HUDEP-2 (cell line): ENCODE measurements at regions not wholly inside any gene's neighbourhood (a gene's known extent, or its start where the extent isn't known, plus 50 kb on each side); places are given as distances from the start of the nearest gene placed in this dataset.
"Not testable (repeated sequence)": the region's sequence is repeated elsewhere in the genome, so short reads cannot be mapped to it uniquely, and the experiment has no call there.

Experiments
- DNase-seq, 76 experiments: peaks; one replicate each; lab custom pipeline; 2025; ENCODE audit not compliant: unreplicated experiment in 76 of 76; lab: John Stamatoyannopoulos, UW

DNA sequence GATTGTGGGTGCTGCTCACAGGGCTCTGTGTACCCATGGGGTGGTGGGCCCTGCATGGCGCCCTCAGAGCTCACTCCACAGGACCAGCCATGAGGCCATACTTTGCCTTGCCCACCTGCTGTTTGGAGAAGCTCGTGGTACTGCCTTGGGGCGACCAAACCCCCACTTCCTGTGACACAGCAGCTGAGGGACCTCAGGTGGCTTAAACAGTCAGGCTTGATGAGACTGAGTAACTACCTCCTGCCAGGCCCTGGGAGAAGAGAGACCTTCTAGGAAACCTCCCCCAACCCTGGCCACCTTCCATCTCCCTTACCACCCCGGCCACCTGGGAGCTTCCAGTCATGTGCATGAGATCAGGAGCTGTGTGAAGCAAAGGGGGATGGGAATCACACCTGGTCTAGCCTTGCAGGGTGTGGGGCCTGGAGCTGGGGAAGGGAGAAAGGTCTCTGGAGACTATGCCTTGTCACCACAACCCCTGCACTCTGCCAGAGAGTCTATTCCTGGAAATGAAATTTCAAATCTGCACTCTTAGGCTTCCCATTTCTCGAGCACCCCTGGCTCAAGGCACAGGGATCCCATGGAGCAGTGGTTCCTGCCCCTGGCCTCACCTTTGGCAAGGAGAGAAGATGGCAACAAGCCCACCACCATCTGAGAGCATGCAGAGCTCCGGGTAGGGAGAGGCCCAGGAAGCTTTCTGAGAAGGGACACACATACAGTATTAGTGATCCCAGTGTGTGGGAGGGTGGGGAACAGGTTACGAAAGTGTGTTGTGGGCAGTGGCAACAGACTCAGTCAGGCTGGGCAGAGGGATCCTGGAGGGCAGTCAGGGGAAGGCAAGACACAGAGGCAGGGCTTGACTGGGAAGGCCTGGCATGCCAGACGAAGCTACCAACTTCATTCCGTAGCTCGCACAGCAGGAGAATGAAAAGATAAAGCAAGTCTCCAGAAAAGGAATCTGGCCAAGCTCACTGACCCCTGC lies 125.0 kb downstream of the URI1 start:
- no peak for DNase-seq

DNA sequence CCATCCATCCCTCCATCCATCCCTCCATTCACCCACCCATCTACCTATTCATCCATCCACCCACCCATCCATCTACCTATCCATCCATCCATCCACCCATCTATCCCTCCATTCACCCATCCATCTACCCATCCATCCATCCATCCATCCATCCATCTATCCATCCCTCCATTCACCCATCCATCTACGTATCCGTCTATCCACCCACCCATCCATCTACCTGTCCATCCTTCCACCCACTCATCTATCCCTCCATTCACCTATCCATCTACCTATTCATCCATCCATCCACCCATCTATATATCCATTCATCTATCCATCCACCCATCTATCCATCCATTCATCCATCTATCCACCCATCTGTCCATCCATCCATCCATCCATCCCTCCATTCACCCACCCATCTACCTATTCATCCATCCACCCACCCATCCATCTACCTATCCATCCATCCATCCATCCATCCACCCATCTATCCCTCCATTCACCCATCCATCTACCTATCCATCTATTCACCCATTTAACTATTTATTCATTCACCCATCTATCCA lies 126.0 kb downstream of the URI1 start:
- DNase-seq, result not testable (repeated sequence)

DNA sequence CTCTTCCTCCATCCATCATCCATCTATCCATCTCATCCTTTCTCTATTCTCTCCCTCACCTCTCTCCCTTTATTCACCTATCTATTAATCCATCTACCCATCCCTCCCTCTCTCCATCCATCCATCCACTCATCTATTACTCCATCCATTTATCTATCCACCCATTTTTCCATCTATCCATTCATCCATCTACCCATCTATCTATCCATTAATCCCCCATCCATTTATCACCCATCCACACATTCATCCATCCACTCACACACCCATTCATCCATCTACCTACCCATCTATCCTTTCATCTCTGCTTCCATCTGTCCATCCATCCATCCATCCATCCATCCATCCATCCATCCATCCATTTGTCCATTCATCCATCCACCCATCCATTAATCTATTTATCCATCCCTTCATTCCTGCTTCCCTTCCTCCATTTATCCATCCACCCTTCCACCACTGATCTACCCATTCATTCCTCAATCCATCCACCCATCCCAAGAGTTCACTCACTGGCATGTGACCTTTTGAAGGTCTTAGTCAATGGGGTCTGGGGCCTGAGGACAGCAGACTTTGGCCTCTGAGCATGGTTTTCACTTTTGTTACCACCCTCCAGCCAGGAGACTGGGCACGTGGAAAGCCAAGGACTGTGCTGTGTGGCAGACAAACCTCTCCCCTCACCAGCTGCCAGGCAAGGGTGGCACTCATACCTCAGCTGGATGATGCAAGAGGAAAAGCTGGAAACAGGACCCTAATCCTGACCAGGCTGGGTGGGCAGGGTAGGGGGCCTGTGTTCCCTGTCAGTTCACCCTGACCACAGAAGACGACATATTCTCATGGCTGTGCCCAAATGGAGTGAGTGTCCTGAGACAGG lies 126.7 kb downstream of the URI1 start:
- no peak for DNase-seq

DNA sequence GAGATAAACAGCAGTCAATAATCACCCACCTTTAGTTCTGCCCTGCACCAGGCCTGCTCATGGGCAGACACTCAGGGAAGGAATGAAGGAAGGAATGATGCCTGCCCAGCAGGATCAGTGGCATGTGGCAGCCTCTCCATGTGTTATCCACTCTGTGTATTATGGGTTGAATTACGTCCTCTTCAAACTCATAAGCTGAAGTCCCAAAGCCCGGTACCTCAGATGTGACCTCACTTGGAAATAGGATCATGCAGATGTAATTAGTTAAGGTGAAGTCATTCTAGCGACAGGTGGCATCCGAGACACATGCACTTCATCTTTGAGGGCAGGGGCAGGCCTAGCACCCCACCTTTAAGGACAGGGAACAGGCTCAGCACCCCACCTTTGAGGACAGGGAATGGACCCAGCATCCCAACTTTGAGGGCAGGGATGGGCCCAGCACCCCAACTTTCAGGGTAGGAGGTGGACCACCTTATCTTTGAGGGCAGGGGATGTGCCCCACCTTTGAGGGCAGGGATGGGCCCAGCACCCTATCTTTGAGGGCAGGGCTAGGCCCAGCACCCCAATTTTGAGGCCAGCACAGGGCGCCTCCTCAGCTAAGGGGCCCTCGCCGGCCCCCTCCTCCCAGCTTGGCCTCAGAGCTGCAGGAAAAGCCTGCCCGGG lies 127.6 kb downstream of the URI1 start:
- no peak for DNase-seq

DNA sequence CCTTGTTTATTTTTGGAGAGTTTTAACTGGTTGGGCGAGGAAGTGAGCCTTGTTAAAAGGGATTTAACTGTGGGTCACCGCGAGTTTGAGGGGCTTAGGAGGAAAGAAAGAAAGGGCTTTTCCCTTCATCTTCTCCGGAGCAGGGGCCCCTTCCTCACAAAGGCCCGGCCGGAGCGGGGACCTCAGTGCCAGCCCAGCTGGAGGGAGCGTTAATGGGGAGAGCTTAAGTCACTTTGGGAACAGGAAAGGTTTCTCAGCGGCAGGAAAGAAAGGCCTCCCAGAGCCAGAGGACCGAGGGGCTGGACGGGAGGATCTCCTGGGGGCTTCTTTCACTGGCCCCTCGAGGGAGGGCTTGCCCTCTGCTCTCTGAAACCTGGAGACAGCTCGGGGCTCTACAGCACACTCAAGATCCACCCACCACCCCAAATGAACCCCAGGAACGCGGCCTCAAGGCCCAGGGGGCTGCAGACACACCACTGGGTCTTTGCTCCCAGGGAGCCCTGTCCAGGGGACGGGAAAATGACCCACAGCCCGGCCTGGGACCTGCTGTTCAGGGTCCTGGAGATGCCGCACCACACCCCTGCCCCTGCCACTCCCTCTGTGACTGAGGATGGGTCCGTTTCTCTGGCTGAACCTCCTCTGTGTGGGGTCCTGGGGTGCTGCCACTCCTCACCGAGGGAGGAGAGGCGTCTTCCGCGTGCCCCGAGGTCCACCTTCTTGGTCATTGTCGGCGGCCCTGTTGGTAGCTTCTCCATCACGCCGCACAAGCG lies 128.3 kb downstream of the URI1 start:
- DNase-seq, result no peak

DNA sequence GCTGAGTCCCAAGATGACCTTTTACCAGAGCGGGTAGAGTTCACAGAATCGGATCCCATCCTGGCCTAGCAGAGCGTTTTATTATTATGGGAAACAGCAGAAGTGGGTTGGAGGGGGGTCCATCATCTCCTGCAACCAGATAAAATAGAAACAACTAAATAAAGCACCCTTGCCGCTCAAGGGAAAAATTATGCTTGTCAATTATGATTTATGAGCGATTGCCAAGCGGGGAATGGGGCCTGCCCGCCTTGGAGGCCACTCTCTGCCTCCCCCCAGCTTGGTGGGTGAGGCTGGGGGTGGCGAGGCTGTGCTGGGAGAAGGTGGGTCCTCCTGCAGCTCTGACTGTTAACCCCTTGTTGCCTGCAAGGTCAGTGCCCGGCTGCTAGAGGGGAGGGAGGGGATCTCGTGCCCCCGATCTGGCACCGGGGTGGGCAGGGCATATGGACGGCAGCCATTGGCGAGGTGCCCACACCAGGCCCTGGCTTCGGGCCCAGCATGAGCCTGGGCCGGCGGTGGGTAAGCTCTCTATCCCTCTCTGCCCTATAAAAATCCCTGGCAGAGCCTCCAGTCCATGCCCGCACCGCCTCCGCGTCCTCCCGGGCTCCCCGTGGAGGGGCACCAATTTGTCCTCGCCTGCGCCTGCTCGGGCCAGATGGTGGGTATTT lies 129.1 kb downstream of the URI1 start:
- no peak for DNase-seq

DNA sequence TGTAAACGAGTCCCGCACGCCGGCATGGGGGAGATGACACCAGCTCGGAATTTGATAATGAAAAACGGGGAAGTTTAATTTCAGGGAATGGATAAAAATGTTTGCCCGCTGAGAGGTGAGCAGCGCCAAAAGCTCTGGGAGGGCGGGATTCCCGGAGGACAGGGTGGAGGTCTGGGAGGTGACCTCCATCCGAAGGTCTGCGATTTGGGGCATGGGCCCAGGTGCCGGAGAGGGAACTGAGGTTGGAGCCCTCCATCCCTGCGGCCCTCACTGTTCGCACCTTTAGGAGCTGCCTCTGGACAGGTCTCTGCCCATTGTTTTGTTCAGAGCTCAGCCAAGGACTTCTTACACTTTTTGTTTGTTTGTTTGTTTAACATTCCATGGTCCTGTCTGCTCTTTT lies 129.8 kb downstream of the URI1 start:
- no peak for DNase-seq

DNA sequence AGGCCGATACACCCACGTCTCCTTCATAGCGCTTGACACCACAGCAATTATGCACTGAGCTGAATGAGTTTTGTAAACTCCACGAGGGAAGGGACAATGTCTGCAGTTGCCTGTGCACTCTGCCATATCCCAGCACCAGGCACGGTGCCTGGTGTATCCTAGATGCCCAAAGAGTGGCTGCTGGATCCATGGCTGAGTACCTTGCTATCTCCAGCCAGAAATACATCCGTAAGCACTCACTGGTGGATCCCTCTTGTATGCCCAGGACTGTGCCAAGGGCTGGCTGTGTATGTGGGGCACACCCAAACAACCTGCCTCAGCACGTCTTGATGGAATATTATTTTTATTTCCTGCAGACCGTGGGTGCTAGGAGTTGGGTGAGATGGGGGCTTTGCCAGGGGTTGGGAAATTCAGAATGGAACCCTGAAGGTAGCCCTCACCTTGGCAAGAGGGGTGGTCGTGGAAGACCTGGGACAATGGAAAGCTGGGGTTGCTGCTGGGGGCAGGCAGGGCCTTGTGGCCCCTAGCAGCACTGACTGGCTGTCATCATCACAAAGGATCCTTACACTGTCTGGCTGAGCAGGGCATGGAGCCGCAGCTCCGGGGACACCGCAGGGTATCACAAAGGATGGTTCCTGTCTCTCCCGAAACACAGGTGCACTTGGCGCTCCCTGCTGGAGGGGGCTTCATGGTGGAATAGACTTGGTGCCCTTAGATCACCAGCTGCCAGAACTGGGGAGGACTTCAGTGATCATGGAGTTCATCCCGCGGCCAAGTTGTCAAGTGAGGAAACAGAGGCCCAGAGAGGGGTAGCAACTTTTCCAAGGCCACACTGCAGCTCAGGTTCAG lies 131.3 kb downstream of the URI1 start:
- no peak for DNase-seq

DNA sequence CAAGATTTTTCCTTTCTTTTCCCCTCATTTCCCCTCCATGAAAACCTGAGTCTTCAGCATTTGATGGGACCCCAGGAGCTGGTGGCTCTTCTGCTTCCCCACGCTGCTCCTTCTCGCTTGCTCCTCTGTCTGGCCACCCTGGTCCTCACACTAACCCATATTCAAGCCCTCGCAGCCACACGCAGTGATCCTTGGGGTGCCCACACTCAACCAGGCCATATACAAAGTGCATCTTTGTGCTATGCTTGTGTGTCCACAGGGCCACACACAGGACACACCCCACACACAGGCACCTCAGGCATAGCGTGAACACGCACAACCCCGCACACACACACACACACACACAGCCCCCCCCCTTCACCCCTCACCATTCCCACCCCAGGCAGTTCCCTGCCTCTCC lies 132.1 kb downstream of the URI1 start:
- no peak for DNase-seq

DNA sequence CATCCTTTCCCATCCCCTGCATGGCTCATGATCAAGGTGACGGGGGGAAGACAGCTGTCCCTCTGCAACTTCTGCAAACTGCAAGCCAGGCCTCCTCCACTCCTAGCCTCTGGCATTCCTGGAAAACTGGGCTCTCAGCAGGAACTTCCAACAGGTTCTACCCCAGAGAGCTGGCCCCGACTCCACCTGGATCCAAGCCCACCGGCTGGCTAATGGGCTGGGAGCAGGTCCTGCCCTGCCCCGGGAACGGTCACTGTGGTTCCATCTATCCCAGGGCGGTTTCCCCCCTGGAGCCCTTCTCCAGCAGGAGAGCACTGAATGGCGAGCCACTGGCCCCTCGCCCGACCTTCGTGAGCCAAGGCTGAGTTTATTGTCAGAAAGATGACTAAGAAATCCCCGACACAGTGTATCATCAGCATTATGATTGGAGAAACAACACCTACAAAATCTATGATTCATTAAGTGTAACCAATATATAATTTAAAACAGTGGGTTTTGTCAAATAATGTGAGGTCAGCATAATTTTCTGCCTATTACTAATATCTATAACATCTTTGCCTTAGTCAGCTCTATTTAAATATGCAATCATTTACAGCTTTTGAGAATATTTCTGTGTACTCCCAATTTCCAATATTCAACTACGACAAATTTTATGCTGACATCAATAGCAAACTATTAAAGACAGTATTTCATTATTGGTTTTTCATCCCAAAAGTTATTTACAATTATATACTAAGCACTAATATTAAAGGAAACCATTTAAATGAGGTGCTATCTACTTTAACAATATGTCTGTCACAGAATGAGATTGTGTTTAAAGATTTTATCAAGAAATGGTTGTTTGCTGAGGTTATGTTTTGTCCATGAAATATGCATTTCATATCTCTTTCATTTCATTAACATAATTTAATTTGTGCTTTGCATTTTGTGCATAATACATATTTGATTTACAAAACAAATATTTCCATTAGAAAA lies 133.0 kb downstream of the URI1 start:
- no peak for DNase-seq

DNA sequence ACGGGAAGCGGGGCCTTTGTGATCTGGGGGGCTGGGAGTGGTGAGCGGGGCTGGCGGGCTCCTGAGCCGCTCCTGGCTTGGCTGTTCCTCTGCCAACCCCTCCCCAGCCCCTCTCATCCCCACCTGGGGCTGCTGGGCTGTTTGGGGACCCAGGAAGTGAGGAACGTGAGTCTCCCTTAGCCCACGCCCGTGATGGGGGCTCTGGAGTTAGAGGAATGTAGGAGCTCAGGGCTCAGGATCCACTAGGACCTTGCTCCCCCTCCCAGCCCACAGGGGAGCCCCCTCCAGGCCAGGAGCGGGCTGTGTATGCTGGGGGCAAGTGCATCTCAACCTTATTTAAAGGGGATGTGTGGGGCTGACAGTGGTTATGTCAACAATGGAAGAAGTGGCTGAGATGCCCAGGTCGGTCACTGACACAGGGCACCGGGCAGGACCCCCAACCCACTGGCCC lies 134.1 kb downstream of the URI1 start:
- DNase-seq, result no peak

DNA sequence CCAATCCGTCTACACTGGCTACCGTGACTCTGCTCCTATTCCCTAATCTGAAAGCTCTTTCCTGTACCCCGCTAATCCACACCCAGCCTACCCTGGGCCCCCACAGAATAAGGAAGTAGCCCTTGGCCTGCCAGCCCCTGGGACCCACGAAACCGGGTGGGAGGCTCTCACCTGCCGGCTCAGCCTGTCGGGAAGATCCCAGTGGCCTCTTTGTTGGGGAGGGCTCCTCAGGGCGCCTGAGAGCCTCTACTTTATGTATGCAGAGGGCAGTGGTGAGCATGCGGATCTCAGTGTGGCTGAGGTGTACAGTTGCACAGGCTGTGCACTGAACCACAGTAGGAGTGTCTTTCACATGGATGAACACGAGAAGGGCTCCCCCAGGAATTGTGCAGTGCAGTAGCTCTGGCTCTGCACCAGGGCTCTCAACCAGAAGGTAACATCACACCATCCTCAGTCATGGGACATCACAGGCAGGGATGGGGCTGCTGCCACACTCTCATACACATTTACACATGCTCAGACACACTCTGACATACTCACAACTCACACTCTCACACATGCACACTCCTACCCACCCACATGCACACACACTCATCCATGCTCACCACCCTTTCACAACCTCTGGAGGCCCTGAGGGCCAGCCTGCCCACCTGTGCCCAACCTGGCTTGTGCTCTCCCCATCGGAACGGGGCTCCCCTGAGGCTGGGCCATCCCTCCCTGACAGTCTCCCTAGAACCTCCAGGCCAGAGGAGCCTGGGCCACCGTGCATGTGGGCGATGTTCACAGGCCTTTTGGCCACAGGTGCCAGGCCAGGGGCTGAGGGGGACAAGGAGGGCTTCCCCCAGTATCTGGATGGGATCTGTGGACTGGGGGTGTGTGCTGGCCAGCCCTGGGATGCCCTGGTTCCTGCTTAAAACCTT lies 135.0 kb downstream of the URI1 start:
- no peak for DNase-seq

DNA sequence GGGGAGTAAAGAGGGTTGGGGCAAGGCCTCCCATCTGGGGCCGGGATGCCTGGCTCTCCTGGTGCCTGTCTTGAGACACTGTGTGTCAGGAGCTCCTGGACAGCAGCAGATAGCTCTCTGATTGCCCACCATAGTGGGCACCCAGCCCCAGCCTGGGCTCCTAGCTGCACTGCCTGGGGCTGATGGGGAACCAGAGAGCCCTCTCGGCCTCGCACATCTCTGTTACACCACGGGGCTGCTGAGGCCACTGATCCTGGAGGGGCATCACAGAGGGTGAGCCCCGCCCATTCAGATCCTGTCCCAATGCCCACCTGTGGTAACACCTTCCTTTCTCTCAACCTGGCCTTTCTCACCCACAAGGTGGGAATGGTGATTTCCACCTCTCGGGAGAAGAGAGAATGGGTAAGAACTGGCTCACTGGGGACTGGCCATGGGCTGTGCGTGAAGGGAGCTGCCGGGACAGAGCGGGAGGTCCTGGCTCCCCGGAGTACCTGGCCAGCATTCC lies 135.9 kb downstream of the URI1 start:
- no peak for DNase-seq

DNA sequence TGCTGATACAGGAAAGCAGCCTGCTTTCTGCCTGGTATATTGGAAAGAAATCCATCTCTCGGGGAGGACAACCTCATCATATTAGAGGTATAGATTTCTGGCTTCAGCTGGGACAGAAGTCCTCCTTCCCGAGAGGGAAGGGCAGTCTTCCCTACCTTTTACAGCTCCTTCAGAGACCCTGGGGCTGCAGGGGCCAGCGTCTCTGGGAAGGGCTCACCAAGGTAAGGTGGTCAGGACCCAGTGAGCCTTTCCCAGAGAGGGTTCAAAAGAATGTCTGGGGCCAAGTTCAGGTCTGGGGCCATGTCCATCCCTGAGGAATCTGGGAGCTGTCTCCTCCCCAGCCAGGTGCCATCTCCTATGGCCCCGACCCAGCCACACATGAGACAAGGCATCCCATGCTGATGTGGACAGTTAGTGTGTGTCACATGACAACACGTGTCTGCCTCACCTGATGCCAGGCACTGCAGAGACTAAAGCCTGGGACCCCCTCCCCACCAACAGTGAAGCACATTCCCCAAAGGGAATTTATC lies 136.4 kb downstream of the URI1 start:
- no peak for DNase-seq

DNA sequence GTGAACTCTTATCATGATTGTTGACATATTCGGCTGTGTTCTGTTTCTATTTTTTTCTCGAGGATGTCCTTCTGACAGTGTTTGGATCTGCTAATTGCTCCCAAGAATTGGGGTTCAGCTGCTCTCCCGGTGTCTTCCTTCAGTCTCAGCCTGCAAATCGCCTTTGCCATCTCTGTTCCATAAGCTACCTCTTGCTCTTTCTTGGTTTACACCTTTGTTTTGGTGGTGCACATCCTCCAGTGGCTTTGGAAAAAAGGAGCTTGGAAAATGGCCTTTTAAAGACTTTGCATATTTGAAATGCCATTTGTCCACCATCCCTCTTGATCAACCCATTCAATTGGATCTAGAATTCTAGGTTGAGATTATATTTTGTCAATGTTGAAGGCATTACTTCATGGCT lies 137.2 kb downstream of the URI1 start:
- no peak for DNase-seq

DNA sequence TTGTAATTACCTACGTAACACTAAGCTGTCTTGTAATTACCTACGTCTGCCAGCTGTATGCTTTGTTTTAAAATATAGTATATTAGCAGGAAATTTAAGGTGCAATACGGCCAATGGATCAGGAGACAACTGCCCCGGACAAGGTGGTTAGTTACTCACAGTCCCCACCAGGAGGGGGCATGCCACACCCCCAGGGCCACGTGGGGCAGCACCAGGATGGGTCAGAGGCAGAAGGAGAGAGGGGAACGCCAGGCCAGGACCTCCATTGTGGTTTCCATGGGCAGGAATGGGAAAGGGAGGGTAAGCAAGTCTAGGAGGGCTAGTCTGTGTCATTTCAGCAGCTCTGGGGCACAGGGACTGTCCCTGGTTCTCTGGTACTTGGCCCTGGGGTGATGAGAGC lies 140.1 kb downstream of the URI1 start:
- no peak for DNase-seq
